Stomach (tissue), 8 donors: ENCODE measurements at regions not wholly inside any gene's neighbourhood (a gene's known extent, or its start where the extent isn't known, plus 50 kb on each side); places are given as distances from the start of the nearest gene placed in this dataset.

Source experiments
- DNase-seq, 2 donors: peaks; one replicate each; pipeline versions ENCODE4 v3.0.0 to v3.0.0-alpha.2; 2013 to 2019
- H3K27ac ChIP-seq, 5 donors: fragments of 200-600 bp in 4 of 5; sonication (generic) in 4 of 5; one replicate each; pipeline ENCODE4 v1.5.1; 2013 to 2019; ENCODE audit warnings: mild to moderate bottlenecking in 1 of 5, moderate library complexity in 1 of 5
- H3K27me3 ChIP-seq, 3 donors: fragments of 200-600 bp; sonication (generic); one replicate each; pipeline ENCODE4 v1.5.1; 2017 to 2019; ENCODE audit warnings: mixed run types in 1 of 3
- H3K36me3 ChIP-seq, 4 donors: fragments of 200-600 bp; sonication (generic); 1 replicate in 3 of 4; 2 replicates in 1 of 4; pipeline ENCODE4 v1.5.1; 2016 to 2019
- H3K4me1 ChIP-seq, 4 donors: fragments of 200-600 bp; sonication (generic); one replicate each; pipeline ENCODE4 v1.5.1; 2016 to 2019
- H3K4me3 ChIP-seq, 4 donors: fragments of 200-600 bp; sonication (generic) in 3 of 4; one replicate each; pipeline ENCODE4 v1.5.1; 2016 to 2019; ENCODE audit warnings: mild to moderate bottlenecking in 1 of 4
- H3K9me3 ChIP-seq, 4 donors: fragments of 200-600 bp; sonication (generic); one replicate each; pipeline ENCODE4 v1.5.1; 2016 to 2019
- EP300 ChIP-seq: sonication (generic); formaldehyde crosslinking; IDR thresholded peaks from one replicate; pipeline ENCODE4 v1.6.1; 2017; ENCODE audit warnings: antibody characterized with exemption
- POLR2A ChIP-seq, 4 donors: fragments of 450-650 bp; IDR thresholded peaks; one replicate each; pipeline ENCODE4 v1.6.1; 2016; ENCODE audit warnings: antibody characterized with exemption in 4 of 4, control low read depth in 2 of 4, mild to moderate bottlenecking in 1 of 4, moderate library complexity in 1 of 4
- POLR2AphosphoS5 ChIP-seq, 3 donors: sonication (generic); formaldehyde crosslinking; IDR thresholded peaks; one replicate each; pipeline ENCODE4 v1.6.1; 2016; ENCODE audit warnings: antibody characterized with exemption in 3 of 3
- WGBS, 5 donors: extraction: QIAGEN DNeasy Blood & Tissue Kit in 3 of 5; methylation state at CpG; one replicate each; pipeline versions ENCODE4 v1.1.5 to v1.1.7; 2013 to 2018; 5-methylcytosine and 5-hydroxymethylcytosine counted together
- intact Hi-C: fragments of 100-400 bp; cut with DNase I; formaldehyde crosslinking; loops from one replicate; pipeline ENCODE4 v1.15.1; 2023; ENCODE audit warnings: low total_unique reads
- TF ChIP-seq, protein P1 (sequence below), 7 experiments: fragments of 450-650 bp in 4 of 7; fragments of 200-600 bp in 3 of 7; sonication (generic) in 3 of 7; IDR thresholded peaks; one replicate each; pipeline ENCODE4 v1.5.1; 2016 to 2019; ENCODE audit warnings: antibody characterized with exemption in 7 of 7, control low read depth in 2 of 7, mild to moderate bottlenecking in 1 of 7
- donor health status: healthy with polysubstance abuse.
- donor health status: Bipolar disorder and iron deficiency.
- donor health status: healthy.

GRCh38 chr21:34022627-34023335 is 50.6 kb upstream of the MRPS6 start:
- no peak overlapping the region for H3K4me3 ChIP-seq
- DNase-seq: peak in 1 of 2 donors; percentile 47
- TF ChIP-seq POLR2AphosphoS5 (IDR thresholded peaks at IDR 0.05): no peak
- TF ChIP-seq, protein P1, sequence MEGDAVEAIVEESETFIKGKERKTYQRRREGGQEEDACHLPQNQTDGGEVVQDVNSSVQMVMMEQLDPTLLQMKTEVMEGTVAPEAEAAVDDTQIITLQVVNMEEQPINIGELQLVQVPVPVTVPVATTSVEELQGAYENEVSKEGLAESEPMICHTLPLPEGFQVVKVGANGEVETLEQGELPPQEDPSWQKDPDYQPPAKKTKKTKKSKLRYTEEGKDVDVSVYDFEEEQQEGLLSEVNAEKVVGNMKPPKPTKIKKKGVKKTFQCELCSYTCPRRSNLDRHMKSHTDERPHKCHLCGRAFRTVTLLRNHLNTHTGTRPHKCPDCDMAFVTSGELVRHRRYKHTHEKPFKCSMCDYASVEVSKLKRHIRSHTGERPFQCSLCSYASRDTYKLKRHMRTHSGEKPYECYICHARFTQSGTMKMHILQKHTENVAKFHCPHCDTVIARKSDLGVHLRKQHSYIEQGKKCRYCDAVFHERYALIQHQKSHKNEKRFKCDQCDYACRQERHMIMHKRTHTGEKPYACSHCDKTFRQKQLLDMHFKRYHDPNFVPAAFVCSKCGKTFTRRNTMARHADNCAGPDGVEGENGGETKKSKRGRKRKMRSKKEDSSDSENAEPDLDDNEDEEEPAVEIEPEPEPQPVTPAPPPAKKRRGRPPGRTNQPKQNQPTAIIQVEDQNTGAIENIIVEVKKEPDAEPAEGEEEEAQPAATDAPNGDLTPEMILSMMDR (IDR thresholded peaks at IDR 0.05): no peak
- TF ChIP-seq POLR2A (IDR thresholded peaks at IDR 0.05): no peak
- TF ChIP-seq EP300: no peak
- H3K27me3 ChIP-seq: no peaks in the 10 kb centered on the region
- H3K27ac ChIP-seq: no peak overlapping the region
- H3K9me3 ChIP-seq: peaks cover 0 to 8% (median 2%) of the 10 kb centered on the region in 4 donors
- intact Hi-C loops: no loop called here
- WGBS, 5 donors: 30 to 44% (median 35%) methylated on average over 2 to 3 of the region's 3 CpGs
- H3K4me1 ChIP-seq: peaks cover 0 to 38% (median 14%) of the 10 kb centered on the region in 4 donors
- H3K36me3 ChIP-seq: no peaks in the 10 kb centered on the region

- Histone ChIP-seq H3K4me3 (no peak overlapping the region), H3K4me1 (peaks cover 0 to 38% (median 14%) of the 10 kb centered on the region in 4 donors), H3K27ac (no peak overlapping the region), H3K27me3 (no peaks in the 10 kb centered on the region), H3K9me3 (peaks cover 0 to 8% (median 2%) of the 10 kb centered on the region in 4 donors), H3K36me3 (no peaks in the 10 kb centered on the region)
- DNase-seq: no peak
- TF ChIP-seq POLR2AphosphoS5 (IDR thresholded peaks at IDR 0.05) (no peak), EP300 (no peak), POLR2A (IDR thresholded peaks at IDR 0.05) (no peak)
- TF ChIP-seq, protein P1 (IDR thresholded peaks at IDR 0.05): no peak
- WGBS, 5 donors: 84 to 94% (median 93%) methylated on average over 2 of the region's 2 CpGs
- intact Hi-C loops: no loop called here
Measured at GRCh38 chr21:34021726-34022125, 51.7 kb upstream of the MRPS6 start.

GRCh38 chr21:34020983-34021553 is 52.3 kb upstream of the MRPS6 start:
- no peaks in the 10 kb centered on the region for H3K36me3 ChIP-seq
- no peak for DNase-seq
- H3K4me3 ChIP-seq: no peak overlapping the region
- intact Hi-C loops: no loop called here
- no peaks in the 10 kb centered on the region for H3K27me3 ChIP-seq
- TF ChIP-seq, protein P1 (IDR thresholded peaks at IDR 0.05): no peak
- TF ChIP-seq POLR2AphosphoS5 (IDR thresholded peaks at IDR 0.05) (no peak), EP300 (no peak), POLR2A (IDR thresholded peaks at IDR 0.05) (no peak)
- 88 to 97% (median 94%) methylated on average over 4 of the region's 4 CpGs for WGBS, 5 donors
- peaks cover 0 to 8% (median 2%) of the 10 kb centered on the region in 4 donors for H3K9me3 ChIP-seq
- no peak overlapping the region for H3K27ac ChIP-seq
- H3K4me1 ChIP-seq: peaks cover 0 to 38% (median 14%) of the 10 kb centered on the region in 4 donors

DNA sequence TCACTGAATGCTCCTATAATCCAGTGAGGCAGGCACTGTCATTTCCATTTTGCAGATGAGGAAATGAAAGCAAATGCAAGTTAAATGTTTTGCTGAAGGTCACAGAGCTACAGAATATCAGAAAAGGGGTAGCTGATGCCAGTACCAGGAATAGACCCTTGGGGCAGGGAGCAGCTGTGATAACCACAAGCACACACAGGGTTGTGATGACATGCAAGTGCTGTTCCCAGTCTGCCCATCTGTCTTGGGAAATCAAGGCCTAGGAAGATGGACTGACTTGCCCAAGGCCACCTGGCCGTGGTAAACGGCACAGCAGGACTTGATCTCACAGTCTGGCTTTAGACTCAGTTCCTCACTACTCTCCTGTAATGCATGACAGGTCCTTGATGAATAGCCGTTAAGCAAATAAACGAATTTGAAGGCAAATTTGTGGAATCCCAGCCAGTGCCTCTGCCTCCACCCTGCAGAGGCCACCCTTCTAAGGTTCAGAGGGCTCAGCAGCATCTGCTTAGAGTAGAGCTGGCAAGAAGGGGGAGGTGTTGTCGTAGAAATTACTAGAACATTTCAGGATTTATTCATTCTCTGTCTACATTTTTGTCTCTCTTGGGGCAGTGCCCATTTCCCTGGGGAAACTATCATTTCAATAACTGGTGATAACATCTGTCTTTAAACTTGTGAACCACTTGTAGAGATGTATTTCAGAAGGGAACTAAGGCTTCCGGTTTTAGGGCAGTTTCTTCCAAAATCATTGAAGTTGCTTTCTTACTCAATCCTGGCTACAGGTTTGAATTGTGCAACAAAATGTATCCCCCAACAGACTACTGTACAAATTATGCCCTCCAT is 53.2 kb upstream of the MRPS6 start:
- peak overlapping the region in 3 of 5 donors; percentile 3 to 24 (median 9) for H3K27ac ChIP-seq
- no peaks in the 10 kb centered on the region for H3K36me3 ChIP-seq
- H3K4me1 ChIP-seq: peaks cover 0 to 35% (median 14%) of the 10 kb centered on the region in 4 donors
- H3K4me3 ChIP-seq: no peak overlapping the region
- TF ChIP-seq POLR2AphosphoS5 (IDR thresholded peaks at IDR 0.05): no peak
- TF ChIP-seq POLR2A (IDR thresholded peaks at IDR 0.05): no peak
- TF ChIP-seq, protein P1 (IDR thresholded peaks at IDR 0.05): no peak
- no peak for TF ChIP-seq EP300
- DNase-seq: peak in 1 of 2 donors; percentile 21
- no peaks in the 10 kb centered on the region for H3K27me3 ChIP-seq
- intact Hi-C loops: no loop called here
- 50 to 65% (median 55%) methylated on average over 6 of the region's 6 CpGs for WGBS, 5 donors
- peaks cover 0 to 8% (median 2%) of the 10 kb centered on the region in 4 donors for H3K9me3 ChIP-seq
